ENCODE measurements at regions not wholly inside any gene's neighbourhood (a gene's known extent, or its start where the extent isn't known, plus 50 kb on each side); places are given as distances from the start of the nearest gene placed in this dataset.
A peak's percentile ranks its signal among the peaks of the same experiment; 100 is the strongest.

DNA sequence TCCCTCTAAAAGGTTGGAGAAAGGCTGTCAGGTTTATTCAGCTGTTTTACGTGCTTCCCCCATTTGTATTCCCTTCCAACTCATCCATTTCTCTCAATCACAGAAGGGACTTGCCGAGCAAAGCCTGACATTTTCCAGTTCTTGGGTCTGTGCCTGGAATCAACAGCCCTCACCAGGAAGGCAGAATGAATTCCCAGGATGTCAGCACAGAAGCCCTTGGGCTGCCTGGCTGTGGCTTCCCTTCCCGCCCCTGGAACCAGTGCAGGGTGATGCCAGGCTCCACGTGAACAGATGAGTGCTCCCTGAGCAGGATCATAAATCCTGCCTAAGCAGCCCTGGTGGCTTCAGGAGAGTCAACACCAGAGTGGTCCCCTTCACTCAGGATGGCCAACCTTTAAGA is 86.1 kb upstream of the CD83 start:
- DNase-seq (ENCODE audit: low spot score): peak; percentile 23

DNA sequence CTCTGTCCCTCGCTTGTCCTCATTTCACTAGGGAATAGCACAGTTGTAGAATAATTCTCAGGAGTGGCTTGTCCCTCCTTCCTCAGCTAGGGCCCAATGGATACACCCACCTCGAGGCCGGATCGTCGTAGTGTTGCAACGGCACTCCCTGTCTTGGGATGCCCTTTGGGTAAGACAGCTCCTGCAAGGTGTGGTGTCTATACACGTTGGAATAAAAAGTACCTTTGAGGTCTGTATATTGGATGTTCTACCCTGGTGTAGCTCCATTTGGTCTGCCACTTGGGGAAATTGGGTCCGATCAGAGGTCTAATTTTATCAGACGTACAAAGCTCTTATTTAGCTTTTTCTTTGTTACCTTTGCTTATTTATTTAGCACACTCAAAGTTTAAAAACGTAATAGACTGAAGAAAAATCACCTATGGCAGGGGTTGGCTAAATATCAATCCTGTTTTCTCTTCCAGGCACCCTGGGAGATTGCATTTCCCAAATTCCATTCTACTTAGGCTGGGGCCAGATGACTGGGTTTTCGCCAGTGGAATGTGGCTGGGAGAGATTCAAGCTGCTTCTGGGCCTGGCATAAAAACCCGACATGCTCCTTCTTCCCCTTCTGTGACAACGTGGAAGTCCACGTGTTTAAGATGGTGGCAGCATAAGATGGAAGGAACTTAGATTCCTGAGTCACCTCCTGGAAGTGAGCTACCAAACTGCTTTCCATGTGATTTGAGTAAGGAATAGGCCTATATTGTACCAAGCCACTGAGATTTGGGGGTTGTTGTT is 82.3 kb upstream of the CD83 start:
- peak; percentile 90 for DNase-seq (ENCODE audit: low spot score)

DNA sequence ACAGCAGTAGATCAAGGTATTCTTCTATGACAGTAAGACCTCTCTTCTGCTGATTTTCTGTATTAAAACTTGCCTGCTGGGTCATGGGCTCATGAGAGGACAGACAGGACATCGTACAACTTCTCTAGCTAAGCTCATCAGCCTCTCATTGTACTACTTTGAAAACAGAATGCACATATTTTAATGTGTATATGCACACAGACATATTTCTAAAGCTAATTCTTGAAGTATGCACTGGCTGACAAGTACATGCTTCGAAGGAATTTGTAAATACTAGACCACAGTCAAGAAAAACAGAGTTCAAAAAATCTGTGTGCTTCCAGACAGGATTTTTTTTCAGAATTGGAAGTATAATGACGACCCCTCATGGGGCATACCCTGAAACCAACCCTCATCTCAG is 81.7 kb upstream of the CD83 start:
- DNase-seq (ENCODE audit: low spot score): no peak

DNA sequence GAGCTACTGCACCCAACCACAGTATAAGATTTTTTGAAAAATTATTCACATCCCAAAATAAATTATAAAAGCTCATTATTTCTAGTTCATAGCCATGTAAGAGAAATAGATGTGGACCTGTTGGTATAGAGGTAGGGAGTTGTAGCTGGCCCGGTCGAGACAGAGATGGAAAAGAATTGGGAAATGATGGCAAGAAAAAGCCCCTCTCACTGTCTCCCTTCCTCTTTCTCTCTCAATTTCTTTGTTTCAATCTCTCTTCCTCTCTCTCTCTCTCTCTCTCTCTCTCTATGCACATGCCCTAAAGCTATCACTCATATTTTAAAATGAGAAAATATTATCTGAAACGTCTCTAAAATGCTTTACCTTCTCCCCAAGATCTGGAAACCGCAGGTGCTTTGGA is 80.7 kb upstream of the CD83 start:
- DNase-seq (ENCODE audit: low spot score): no peak

DNA sequence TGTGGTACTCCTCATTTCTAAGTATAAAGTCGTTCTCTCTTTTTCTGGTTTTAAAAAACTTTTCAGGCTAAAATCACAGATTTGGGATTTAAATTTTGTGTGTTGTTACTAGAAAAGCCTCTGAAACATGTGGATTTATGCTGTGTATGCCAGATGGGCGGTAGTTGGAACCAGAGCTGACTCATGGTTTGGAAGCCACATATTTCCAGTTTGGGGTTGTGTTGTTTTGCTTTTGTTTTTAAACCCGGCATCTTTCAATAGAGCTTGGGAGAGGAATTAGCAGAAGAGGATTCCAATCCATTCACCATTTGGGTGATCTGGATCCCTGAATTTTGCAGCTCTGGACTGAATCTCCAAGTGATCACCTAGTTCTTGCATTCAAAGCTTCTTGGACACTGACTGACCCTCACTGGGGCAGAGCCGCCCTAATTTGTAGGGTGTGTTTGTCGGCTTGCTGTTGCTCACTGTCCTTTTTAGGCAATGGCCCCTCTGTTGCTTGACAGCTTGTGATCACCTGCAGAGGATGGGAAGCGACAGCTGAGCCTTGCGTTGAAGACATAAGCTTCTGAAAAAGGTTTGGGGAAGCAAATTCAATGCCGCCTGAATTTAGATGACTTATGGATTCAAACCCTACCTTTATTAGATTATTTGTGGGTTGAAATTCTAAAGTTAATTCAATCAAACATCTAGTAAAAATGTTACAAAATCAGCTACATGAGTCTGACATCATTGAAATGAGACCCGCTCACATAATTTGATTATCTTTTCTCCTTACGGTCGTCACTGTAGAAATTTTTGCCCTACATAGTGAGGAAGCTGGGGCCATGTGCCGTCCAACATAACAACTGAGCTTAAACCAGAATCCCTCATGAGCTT is 79.9 kb upstream of the CD83 start:
- DNase-seq (ENCODE audit: low spot score): peak; percentile 63

DNA sequence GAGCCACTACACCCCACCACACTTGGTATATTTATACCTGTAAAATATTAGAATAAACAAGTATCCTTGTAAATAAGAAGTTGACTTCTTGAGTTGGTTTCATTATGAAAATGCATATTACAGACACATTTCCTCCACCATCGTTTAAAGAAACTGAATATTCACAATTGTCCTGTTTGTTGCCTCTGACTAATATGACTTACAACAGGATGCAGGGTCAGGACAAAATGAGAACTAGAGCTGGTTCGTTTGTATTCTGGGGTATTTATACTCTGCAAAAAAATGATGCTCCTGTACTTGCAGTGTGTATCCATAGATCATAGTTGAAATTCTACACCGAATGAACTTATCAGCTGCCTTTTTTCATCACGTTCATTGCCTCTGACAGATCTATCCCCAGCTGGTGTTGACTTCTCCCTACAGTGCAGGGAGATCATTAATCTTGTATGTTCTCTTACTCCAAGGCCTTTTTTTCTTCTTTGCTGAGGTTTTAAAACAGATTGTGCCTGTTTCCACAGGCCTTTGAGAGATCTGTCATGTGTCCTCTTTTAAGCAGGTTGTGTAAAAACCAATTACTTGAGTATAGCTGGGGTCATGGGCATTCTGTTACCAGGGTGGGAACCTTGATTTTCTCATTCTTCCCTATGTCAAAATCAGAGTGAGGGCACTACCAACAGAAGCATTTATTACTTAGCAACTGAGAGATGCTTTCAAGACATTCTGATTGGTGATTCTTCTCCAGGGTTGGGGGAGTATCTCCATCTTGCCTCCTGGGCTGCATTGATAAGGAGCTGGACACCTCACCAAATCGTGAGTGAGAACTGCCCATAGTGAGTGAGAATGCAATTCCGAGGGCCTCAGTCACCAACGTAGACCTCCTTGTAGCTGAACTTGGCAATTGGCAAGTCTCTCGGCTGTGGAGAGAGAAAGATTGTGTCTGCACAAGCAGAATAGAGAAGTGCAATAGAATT is 78.8 kb upstream of the CD83 start:
- DNase-seq (ENCODE audit: low spot score): no peak

DNA sequence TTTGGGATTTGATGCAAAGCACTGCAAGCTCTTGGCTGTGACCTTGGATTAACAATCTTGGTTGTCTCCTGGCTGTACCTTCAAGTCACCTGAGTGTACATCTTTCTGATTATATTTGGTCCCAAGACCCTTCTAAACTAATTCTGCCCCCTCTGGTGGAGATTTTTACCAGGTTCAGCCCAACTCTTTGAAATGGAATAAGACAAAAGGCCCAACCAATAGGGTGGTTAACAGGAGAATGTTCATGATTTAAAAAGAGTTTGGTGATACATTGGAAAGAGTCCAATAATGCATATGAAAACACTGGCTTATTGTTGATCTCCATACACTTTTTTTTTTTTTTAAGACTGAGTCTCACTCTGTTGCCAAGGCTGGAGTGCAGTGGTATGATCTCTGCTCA is 77.5 kb upstream of the CD83 start:
- no peak for DNase-seq (ENCODE audit: low spot score)

DNA sequence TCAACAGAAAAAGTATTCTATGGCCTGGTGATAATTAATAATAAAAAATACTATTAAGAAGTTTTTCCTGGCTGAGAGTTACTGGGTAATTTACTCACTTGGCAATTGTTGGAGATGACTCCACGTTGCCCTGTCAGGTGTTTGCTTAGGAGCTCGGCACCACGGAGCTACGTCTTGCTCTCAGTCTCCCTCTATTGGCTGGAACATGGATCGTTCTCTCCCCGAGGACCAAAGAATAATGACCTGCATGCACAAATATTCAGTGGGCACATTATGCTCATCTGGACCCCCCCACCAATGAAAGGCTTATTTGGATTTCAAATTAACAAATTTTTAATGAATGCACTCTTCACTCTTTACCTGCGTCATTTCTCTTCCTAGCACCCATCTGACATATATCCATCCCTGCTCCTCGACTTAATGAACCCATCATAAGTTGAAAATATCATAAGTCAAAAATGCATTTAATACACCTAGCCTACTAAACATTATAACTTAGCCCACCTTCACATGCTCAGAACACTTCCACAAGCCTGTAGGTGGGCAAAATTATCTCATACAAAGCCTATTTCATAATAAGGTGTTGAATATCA is 71.0 kb upstream of the CD83 start:
- peak; percentile 59 for DNase-seq (ENCODE audit: low spot score)

DNA sequence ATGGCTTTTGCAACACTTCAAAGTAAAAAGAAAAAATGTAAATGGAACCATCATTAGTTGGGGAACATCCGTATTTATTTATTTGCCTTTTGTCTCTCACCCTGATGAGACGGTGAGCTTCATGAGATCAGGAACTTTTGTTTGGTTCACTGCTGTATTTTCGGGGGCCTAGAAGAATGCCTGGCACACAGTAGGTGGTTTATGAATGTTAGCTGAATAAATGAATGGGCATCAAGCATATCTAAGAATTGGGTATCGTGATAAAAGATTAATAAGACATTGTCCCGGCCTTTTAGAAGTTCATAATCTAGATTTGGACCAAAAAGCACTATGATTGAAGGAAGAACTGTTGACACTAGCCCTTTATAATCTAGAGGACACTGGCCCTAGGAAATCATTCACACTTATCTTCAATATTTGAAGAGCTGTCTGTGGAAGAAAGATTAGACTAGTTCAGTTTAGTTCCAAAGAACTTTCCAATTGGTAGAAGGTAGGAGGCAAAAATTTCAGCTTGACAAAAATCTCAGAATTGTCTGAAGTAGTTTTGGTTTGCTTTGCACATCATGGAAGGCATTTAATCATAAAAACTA is 70.3 kb upstream of the CD83 start:
- no peak for DNase-seq (ENCODE audit: low spot score)

DNA sequence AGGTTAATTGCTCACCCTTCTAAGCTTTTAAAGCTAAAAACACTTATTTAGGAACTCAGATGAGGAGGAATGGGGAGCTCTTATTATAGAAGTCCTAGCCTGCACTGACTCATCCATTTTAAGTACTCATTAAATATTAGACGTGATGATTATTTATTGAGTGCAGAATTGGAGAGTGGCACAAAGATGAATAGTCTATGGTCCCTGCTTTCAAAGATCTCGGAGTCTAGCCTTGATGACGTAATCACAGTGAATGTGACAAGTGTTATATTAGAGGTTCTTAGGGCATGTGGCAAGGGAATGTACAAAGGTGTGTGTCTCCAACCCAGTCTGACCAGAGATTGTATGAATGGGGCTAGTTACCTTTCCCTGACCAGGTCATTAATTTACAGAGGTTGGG is 68.7 kb upstream of the CD83 start:
- DNase-seq (ENCODE audit: low spot score): no peak

DNA sequence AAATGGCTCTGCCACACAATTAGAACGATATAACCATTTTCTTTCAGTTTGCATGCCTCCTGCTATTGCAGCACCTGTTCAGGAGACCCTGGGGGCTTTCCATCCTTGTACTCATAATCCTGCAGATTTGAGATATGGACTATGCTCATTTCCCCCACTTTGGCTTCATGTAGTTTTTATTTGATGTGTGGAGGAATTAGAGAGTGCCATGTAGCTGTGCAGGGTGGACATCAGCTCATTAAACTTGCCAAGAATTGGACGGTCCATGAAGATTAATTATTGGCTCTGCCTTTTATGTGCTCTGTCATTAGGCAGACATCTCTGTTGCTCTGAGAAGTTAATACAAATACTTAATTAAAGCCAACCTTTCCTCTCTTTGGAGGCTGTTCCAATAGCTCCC is 66.2 kb upstream of the CD83 start:
- DNase-seq (ENCODE audit: low spot score): no peak

DNA sequence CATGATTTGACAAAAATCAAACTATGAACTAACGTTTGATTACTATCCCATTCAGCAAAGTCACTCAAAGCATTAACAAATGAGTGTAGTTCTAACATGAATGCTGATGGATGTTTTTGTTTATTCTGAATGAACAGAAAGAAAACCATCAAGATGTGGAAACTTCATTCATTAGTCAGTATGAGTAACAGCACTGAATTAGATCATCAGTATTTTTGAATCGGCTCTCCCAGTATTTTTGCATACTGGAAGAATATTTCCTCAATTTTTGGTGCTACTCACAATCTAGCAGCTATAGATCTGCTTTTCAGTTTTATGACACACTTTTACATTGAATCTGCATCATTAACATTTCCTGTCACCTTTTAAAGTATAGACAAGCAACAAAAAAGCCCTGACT is 63.8 kb upstream of the CD83 start:
- no peak for DNase-seq (ENCODE audit: low spot score)

DNA sequence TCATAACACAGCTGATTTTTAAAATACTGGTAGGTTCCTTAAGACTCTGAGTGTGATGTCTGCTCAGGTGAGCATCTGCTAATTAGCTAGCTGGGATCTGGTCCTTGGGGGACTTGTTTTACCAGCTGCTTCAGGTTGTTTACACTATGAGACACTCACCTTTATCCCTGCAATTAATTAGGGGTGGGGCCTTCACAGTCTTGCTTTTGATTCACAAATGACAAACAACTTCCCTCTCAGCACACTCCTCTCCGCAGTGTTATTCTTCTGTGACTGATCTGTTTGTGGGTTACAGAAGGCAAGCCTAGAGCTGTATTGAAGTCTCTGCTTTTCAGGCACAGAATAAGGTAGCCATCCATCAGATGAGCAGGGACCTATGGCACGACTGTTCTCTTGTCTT is 62.0 kb upstream of the CD83 start:
- no peak for DNase-seq (ENCODE audit: low spot score)

DNA sequence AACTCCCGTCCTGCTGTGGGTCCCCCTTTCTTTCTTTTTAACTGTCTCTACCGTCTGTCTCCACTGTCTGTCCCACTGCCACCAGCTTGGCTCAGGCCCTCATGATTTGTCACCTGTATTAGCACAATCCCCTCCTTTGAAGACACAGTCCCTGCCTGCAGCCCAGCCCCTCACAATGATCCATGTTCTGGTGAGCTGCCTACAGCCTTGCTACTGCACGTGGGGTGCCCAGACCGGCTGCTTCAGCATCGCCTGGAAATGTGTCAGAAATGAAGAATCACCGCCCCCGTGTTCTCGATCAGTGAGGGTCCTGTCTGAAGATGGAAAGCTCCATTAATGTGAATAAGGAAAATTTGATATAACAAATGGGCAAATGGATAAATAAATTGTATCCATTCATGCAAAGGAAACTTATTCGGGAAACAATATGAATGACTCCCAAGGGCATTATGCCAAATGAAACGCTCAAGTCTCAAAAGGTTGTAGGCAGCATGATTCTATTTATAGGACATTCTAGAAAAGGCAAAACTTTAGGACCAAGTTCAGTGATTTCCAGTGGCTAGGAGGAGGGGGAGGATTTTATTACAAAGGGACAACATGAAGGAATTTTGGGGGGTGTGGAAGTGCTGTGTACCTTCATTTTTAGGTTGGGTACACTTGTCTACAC is 59.4 kb upstream of the CD83 start:
- DNase-seq (ENCODE audit: low spot score): no peak

DNA sequence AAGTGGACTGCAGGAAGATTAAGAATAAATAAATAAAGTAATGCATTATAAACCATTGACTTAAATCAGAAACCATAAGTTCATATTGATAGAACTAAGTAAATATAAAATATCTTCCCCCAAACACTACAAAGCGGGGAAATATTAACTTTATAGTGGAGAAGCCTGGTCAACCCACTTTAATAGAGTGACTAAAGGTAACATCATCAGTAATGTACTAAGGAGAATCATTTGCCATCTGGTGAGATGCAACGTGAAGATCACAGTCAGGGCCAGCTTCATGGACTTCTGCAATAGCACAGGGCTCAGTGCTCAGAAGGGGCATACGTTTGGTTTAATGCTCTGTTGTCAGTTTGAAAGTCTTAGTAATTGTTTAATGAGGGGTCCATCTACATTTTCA is 58.8 kb upstream of the CD83 start:
- no peak for DNase-seq (ENCODE audit: low spot score)

DNA sequence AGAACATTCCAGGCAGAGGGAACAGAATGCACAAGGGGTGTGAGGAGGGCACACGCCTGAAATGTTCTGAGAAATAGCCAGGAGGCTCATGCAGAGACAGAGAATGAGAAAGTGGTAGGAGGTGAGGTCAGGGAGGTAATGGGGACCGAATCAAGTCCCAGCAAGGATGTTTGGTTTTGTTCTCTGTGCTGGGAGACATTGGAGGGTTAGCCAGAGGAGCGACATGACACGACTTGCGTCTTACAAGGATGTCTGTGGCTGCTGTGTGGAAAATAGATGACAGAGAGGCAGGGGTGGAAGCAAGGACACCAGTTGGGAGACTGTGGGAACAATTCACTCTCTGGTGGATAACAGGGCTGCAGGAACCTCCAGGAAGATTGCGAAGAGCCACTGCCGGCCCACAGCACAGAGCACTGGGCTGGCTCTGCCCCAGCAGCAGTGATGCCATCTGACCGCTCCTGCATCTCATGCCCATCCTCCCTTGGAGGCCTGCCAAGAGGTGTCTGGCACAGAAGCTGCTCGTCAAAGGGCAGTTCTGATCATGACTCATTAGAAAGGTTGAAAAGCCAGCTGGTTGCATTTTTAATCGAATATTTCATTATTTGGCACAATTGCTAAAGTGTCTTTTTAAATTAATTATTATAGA is 57.7 kb upstream of the CD83 start:
- DNase-seq (ENCODE audit: low spot score): no peak

DNA sequence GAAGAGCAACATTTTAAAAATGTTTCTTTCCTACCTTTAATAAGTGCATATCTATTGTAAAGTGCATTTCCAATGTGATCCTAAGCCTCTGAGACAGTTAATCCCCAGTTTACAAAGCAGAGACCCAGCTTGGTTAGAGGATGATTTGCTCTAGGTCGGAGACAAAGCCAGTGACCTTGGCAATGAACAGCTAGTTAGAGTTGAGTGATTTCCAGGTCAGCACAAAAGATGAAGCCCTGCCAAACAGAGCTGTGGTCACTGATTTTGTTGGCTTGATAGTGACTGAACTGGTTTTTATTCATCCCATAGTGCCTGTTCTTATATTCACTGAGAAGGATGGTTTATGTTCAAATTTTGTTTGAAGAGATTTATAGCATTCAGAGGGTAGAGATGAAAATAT is 56.6 kb upstream of the CD83 start:
- DNase-seq (ENCODE audit: low spot score): no peak

DNA sequence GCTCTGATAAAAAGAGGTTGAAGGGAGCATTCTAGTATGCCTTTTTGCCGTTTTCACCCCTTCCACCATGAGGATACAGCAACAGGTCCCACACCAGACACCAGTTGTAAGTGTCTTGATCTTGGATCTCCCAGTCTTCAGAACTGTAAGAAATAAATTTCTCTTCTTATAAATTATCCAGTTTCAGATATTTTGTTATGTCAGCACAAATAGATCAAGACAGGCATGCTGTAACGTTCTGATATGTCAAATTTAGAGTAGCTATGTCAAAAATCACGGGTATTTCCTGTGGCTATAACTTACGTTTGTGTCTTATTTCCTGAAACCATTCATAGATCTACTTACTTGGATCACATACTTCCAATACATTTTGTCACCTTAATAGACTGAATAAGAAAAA is 55.9 kb upstream of the CD83 start:
- no peak for DNase-seq (ENCODE audit: low spot score)

DNA sequence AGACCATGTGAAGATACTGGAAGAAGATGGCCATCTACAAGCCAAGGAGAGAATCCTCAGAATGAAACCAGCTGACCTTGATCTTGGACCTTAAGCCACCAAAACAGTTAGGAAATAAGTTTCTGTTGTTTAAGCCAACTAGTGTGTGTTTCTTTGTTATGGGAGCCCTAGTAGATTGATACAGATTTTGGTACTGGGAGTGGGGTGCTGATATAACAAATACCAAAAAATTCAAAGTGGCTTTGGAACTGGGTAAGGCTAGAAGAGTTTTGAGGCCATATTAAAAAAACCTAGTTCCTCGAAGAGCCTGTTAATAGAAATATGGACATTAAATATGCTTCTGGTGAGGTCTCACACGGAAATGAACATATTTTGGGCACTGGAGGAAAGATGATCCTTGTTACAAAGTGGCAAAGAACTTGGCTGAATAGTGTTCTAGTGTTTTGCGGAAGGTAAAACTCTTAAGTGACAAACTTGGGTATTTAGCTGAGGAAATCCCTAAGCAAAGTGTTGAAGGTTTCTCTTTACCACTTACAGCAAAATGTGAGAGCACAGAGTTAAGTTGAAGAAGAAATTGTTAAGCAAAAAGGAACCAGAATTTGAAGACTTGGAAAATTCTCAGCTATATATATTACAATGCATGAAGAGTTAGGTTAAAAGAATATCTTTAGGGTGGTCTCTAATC is 55.1 kb upstream of the CD83 start:
- DNase-seq (ENCODE audit: low spot score): no peak

DNA sequence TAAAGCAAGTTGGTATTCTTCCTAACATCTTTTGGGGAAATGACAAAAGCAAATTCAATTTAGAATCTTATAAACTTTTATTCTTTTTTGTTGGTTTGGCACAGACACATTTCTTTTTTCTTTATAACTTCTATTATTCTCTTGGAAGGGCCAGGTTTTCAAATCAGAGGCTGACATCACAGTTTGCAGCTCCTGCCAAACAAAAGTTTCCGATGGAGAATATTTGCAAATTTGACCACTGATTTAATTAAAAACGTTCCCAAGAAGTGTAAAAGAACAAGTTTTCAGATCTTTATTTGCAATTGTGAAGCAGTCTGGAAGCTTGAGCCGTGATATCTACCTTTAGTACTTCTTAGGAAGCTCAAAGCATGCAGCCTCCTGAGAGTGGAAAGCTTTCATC is 53.8 kb upstream of the CD83 start:
- no peak for DNase-seq (ENCODE audit: low spot score)
